ENCODE measurements at regions not wholly inside any gene's neighbourhood (a gene's known extent, or its start where the extent isn't known, plus 50 kb on each side); places are given as distances from the start of the nearest gene placed in this dataset.

DNA sequence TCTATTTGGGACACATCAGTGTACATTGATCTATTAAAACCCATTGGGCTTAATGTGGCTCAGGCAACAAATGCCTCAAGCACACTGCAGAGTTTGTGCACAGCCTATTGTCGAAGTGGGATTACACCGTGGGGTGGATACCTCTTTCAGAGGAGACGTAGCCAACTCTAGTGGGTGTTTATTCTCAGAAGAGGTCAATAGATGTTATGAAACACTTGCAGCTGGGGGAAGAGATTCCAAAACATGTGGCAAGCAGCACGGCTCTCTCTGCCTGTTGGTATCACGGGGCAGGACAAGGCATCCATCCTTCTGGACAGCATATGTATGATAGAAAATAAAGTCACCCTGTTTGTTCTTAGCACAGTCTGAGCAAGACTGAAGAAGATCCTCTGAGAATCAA lies 121.4 kb upstream of the COPS8 start:
- DNase-seq (ENCODE audit: low read depth in 1 of 2, low spot score in 1 of 2): no peak
- Histone ChIP-seq H3K4me3 (no peak overlapping the region), H3K27me3 (peaks cover 9% of the 10 kb centered on the region), H3K4me1 (ENCODE audit: low read depth) (no peaks in the 10 kb centered on the region), H3K27ac (no peak overlapping the region), H3K36me3 (no peaks in the 10 kb centered on the region), H3K9me3 (ENCODE audit: low read depth) (no peaks in the 10 kb centered on the region)
- TF ChIP-seq, protein P1, sequence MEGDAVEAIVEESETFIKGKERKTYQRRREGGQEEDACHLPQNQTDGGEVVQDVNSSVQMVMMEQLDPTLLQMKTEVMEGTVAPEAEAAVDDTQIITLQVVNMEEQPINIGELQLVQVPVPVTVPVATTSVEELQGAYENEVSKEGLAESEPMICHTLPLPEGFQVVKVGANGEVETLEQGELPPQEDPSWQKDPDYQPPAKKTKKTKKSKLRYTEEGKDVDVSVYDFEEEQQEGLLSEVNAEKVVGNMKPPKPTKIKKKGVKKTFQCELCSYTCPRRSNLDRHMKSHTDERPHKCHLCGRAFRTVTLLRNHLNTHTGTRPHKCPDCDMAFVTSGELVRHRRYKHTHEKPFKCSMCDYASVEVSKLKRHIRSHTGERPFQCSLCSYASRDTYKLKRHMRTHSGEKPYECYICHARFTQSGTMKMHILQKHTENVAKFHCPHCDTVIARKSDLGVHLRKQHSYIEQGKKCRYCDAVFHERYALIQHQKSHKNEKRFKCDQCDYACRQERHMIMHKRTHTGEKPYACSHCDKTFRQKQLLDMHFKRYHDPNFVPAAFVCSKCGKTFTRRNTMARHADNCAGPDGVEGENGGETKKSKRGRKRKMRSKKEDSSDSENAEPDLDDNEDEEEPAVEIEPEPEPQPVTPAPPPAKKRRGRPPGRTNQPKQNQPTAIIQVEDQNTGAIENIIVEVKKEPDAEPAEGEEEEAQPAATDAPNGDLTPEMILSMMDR (IDR thresholded peaks at IDR 0.05; ENCODE audit: low read depth, low read length): no peak

DNA sequence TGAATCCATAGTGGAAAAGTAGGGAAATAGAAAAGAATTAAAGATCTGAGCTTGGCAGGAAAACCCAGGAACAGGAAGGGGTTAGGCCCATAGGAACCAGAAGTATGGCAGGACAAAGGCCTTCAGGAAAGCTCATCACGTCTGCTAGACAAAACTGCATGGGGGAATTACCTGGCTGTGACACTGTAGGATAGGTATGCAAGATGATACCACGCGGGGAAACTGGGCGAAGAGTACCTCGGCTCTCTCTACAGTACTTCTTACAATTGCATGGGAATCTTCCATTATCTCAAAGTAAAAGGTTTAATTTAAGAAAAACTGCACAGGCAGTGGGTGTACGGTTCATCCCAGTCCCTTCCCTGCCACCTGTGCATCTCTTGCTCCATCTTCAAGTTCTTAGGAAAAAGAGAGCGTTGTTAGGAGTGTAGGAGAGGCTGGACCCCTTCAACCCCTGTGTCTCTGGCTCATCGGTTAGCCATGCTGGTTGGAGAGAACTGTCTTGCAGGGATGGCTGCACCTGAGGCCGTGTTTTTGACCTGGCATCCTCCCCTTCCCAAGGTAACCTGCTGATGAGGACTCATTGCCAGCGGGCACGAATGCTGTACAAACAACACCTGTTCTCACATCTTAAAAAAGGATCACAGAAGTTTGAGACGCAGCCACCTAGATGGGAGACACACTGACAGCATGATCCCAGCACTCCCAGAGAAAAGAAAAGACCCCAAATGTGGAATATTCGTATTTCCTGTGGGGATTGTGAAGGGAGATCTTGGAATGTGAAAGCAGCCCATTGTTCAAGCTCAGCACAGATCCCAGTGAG lies 120.5 kb upstream of the COPS8 start:
- Histone ChIP-seq H3K36me3 (no peaks in the 10 kb centered on the region), H3K9me3 (ENCODE audit: low read depth) (no peaks in the 10 kb centered on the region), H3K27me3 (peaks cover 9% of the 10 kb centered on the region), H3K4me3 (no peak overlapping the region), H3K27ac (no peak overlapping the region), H3K4me1 (ENCODE audit: low read depth) (no peaks in the 10 kb centered on the region)
- DNase-seq (ENCODE audit: low read depth in 1 of 2, low spot score in 1 of 2): no peak
- TF ChIP-seq, protein P1 (IDR thresholded peaks at IDR 0.05; ENCODE audit: low read depth, low read length): no peak

DNA sequence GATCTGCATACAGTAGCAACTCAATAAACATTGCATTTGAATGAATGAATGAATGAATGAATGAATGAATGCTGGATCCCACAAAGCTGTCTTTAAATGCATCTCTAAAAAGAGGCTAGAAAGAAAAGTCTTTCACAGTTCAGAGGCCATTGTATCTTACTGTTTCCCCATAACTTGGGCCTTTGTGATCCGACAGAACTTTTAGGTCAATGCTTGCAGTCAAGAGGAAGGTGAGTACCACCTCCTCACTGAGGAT lies 119.9 kb upstream of the COPS8 start:
- peaks cover 9% of the 10 kb centered on the region for H3K27me3 ChIP-seq
- no peaks in the 10 kb centered on the region for H3K4me1 ChIP-seq (ENCODE audit: low read depth)
- DNase-seq (ENCODE audit: low read depth in 1 of 2, low spot score in 1 of 2): no peak
- H3K27ac ChIP-seq: no peak overlapping the region
- H3K4me3 ChIP-seq: no peak overlapping the region
- H3K36me3 ChIP-seq: no peaks in the 10 kb centered on the region
- H3K9me3 ChIP-seq (ENCODE audit: low read depth): no peaks in the 10 kb centered on the region
- TF ChIP-seq, protein P1 (IDR thresholded peaks at IDR 0.05; ENCODE audit: low read depth, low read length): no peak

DNA sequence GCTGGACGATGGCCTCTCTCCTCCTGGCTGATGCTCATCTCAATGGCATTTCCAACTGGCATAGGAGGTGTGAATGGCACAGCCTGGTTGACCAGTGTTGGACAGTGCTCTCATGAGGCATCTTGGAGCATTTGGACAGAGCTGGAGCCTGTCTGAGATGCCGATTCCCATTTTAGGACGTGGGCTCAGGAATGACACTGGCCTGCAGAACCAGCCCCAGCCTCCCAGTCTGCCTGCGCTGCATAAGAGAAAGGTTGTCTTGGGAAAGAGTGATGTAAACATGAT lies 118.2 kb upstream of the COPS8 start:
- TF ChIP-seq, protein P1 (IDR thresholded peaks at IDR 0.05; ENCODE audit: low read depth, low read length): no peak
- H3K4me1 ChIP-seq (ENCODE audit: low read depth): peaks cover 5% of the 10 kb centered on the region

DNA sequence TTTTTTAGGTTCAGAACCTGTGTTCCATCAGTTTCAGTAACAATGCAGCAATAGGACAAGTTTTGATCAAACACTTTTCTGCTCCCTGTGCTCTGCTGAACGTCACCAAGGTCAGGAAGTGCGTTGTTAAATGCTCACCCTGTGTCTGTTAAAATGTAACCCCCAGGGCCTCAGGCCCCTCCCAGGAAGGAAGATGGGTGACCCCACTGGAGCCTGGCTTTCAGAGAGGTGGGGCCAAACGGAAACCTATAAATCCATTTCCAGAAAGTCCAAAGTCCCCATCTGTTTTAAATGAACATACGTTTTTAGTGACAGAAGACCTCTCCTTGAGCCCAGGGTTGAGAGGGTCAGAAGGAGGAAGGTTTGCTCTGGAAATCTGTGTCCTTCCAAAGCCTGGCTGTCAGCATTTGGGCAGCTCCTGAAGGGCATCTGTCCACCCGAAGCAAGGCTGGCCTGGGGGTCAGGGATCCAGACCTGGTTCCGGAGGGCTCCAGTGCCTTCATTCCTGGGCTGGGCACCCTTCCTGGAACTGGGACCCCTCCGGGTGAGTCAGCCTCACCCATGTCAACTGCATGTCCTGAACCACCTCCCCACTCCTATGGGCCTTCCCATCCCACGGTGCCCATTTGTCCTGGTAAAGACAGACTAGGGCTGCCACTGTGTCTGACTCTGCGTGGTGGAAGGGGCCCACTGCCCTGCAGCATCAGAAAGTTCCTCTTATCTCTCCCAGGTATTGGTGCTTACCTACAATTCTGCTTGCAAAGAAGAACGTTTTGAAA lies 117.4 kb upstream of the COPS8 start:
- Histone ChIP-seq H3K4me1 (ENCODE audit: low read depth) (peaks cover 5% of the 10 kb centered on the region), H3K4me3 (no peak overlapping the region), H3K9me3 (ENCODE audit: low read depth) (no peaks in the 10 kb centered on the region), H3K27me3 (peaks cover 9% of the 10 kb centered on the region), H3K36me3 (no peaks in the 10 kb centered on the region), H3K27ac (no peak overlapping the region)
- DNase-seq (ENCODE audit: low read depth in 1 of 2, low spot score in 1 of 2): no peak
- TF ChIP-seq, protein P1 (IDR thresholded peaks at IDR 0.05; ENCODE audit: low read depth, low read length): no peak

More for the DNA sequence above, 118.2 kb upstream of the COPS8 start:
- no peak overlapping the region for H3K4me3 ChIP-seq
- no peaks in the 10 kb centered on the region for H3K36me3 ChIP-seq
- H3K27ac ChIP-seq: no peak overlapping the region
- no peak for DNase-seq (ENCODE audit: low read depth in 1 of 2, low spot score in 1 of 2)
- H3K9me3 ChIP-seq (ENCODE audit: low read depth): no peaks in the 10 kb centered on the region
- peaks cover 9% of the 10 kb centered on the region for H3K27me3 ChIP-seq
